ENCODE measurements at regions not wholly inside any gene's neighbourhood (a gene's known extent, or its start where the extent isn't known, plus 50 kb on each side); places are given as distances from the start of the nearest gene placed in this dataset.
A peak's percentile ranks its signal among the peaks of the same experiment; 100 is the strongest.

- no peak overlapping the region for H3K4me2 ChIP-seq (ENCODE audit: low read length)
- peak overlapping the region; percentile 99 for H3K27ac ChIP-seq
- H3K4me3 ChIP-seq (ENCODE audit: low read depth, low read length), result no peak overlapping the region
- no peaks in the 10 kb centered on the region for H3K36me3 ChIP-seq (ENCODE audit: control insufficient read depth, insufficient read depth, low read length)
- no peak overlapping the region for H3K9ac ChIP-seq
- TF ChIP-seq, protein P1, sequence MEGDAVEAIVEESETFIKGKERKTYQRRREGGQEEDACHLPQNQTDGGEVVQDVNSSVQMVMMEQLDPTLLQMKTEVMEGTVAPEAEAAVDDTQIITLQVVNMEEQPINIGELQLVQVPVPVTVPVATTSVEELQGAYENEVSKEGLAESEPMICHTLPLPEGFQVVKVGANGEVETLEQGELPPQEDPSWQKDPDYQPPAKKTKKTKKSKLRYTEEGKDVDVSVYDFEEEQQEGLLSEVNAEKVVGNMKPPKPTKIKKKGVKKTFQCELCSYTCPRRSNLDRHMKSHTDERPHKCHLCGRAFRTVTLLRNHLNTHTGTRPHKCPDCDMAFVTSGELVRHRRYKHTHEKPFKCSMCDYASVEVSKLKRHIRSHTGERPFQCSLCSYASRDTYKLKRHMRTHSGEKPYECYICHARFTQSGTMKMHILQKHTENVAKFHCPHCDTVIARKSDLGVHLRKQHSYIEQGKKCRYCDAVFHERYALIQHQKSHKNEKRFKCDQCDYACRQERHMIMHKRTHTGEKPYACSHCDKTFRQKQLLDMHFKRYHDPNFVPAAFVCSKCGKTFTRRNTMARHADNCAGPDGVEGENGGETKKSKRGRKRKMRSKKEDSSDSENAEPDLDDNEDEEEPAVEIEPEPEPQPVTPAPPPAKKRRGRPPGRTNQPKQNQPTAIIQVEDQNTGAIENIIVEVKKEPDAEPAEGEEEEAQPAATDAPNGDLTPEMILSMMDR (IDR thresholded peaks at IDR 0.05), result no peak
- H3K4me1 ChIP-seq, result peaks cover 43% of the 10 kb centered on the region
- H2AFZ ChIP-seq, result no peak overlapping the region
- H3K79me2 ChIP-seq, result no peaks in the 10 kb centered on the region
- no peaks in the 10 kb centered on the region for H3K27me3 ChIP-seq (ENCODE audit: control insufficient read depth, insufficient read depth, low read length)
- no peaks in the 10 kb centered on the region for H3K9me3 ChIP-seq (ENCODE audit: control insufficient read depth, low read length)
These were observed 117.2 kb upstream of the JUN start for GRCh38 chr1:58901008-58901407.

DNA sequence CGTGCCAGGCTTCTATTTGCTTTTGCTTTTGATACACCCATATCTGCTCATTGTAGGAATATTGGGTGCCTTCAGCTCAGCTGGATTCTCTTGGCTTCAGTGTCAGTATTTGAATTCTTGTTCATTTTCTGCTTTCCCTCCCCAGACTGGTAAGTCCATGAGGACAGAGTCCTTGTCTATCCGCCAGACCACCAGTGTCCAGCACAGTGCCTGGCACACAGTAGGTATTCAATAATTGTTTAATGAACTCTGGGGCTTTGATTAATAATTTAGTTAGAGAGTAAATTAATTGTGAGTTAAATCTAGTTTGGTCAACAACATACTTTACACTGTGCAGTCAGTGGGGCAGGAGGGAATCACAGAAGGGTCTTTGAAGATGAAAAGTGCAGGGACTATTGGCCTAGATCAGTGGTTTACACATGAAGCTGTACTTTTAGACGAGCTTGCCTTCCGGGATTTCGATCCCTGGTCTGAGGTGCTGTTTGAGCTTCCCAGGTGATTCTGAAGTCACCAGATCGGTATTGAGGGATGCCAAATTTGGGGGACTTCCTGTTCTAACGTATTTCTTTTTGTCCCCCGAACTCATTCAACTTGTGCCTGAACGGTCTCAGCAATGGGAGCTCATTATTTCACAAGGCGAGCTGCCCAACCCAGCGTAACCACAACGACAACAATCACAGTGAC, 119.1 kb upstream of the JUN start:
- Histone ChIP-seq H3K4me2 (ENCODE audit: low read length) (peak overlapping the region; percentile 82), H3K9me3 (ENCODE audit: control insufficient read depth, low read length) (no peaks in the 10 kb centered on the region), H3K36me3 (ENCODE audit: control insufficient read depth, insufficient read depth, low read length) (no peaks in the 10 kb centered on the region), H3K27ac (peak overlapping the region; percentile 99), H3K4me1 (peaks cover 30% of the 10 kb centered on the region), H2AFZ (peak overlapping the region; percentile 50), H3K9ac (peak overlapping the region; percentile 53), H3K27me3 (ENCODE audit: control insufficient read depth, insufficient read depth, low read length) (no peaks in the 10 kb centered on the region), H3K79me2 (no peaks in the 10 kb centered on the region), H3K4me3 (ENCODE audit: low read depth, low read length) (peak overlapping the region; percentile 67)
- TF ChIP-seq, protein P1 (IDR thresholded peaks at IDR 0.05), result no peak

GRCh38 chr1:58903514-58904298, 119.9 kb upstream of the JUN start:
- TF ChIP-seq, protein P1 (IDR thresholded peaks at IDR 0.05), result no peak
- Histone ChIP-seq H3K4me1 (peaks cover 25% of the 10 kb centered on the region), H3K27me3 (ENCODE audit: control insufficient read depth, insufficient read depth, low read length) (no peaks in the 10 kb centered on the region), H3K27ac (peak overlapping the region; percentile 99), H3K36me3 (ENCODE audit: control insufficient read depth, insufficient read depth, low read length) (no peaks in the 10 kb centered on the region), H3K4me3 (ENCODE audit: low read depth, low read length) (peak overlapping the region; percentile 67), H3K9me3 (ENCODE audit: control insufficient read depth, low read length) (no peaks in the 10 kb centered on the region), H3K9ac (peak overlapping the region; percentile 90), H2AFZ (peak overlapping the region; percentile 77), H3K4me2 (ENCODE audit: low read length) (peak overlapping the region; percentile 82), H3K79me2 (no peaks in the 10 kb centered on the region)

- H3K36me3 ChIP-seq (ENCODE audit: control insufficient read depth, insufficient read depth, low read length), result no peaks in the 10 kb centered on the region
- TF ChIP-seq, protein P1 (IDR thresholded peaks at IDR 0.05), result no peak
- H3K4me1 ChIP-seq, result peaks cover 17% of the 10 kb centered on the region
These were observed 120.7 kb upstream of the JUN start for GRCh38 chr1:58904299-58905125.

More at GRCh38 chr1:58904299-58905125, 120.7 kb upstream of the JUN start:
- H3K27me3 ChIP-seq (ENCODE audit: control insufficient read depth, insufficient read depth, low read length), result no peaks in the 10 kb centered on the region
- H3K9ac ChIP-seq, result peak overlapping the region; percentile 90
- H3K27ac ChIP-seq, result peak overlapping the region; percentile 99
- peak overlapping the region; percentile 82 for H3K4me2 ChIP-seq (ENCODE audit: low read length)
- H3K79me2 ChIP-seq, result no peaks in the 10 kb centered on the region
- no peaks in the 10 kb centered on the region for H3K9me3 ChIP-seq (ENCODE audit: control insufficient read depth, low read length)
- peak overlapping the region; percentile 77 for H2AFZ ChIP-seq
- peak overlapping the region; percentile 67 for H3K4me3 ChIP-seq (ENCODE audit: low read depth, low read length)
